GM19438 (cell line): ENCODE measurements at regions not wholly inside any gene's neighbourhood (a gene's known extent, or its start where the extent isn't known, plus 50 kb on each side); places are given as distances from the start of the nearest gene placed in this dataset.
"Not testable (repeated sequence)": the region's sequence is repeated elsewhere in the genome, so short reads cannot be mapped to it uniquely, and the experiment has no call there.

Source experiments
- ATAC-seq: cut with Tn5 transposase; IDR thresholded peaks from one replicate; pipeline ENCODE4 v1.9.1; 2021; ENCODE audit warnings: low read depth; ENCODE audit not compliant: unreplicated experiment

DNA sequence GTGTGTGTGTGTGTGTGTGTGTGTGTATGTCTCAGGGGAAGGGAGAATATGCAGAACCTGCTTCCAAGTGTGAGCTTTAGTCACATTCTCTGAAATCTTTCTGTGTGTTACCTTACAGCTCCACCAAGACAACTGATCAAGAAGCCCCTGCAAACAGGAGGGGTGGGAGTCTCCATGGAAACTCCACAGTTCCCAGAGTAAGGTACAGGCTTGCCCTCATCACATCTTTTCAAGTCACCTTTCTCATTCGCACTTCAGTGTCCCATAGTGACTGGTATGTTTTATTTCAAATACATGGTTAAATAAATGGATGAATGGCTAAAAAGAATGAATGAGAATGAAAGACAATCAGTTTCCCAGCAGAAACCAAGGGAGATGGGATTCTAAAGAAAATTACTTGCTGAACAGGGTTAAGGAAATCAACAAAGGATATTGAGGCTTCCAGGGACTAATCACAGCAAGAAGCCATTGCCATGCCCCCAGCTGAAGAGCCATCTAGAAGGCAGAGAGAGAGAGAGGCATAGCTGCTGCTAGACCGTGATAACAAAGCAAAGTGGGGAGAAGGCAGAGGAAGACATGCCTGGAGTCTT is 987.2 kb upstream of the CELF4 start:
- ATAC-seq = no peak

DNA sequence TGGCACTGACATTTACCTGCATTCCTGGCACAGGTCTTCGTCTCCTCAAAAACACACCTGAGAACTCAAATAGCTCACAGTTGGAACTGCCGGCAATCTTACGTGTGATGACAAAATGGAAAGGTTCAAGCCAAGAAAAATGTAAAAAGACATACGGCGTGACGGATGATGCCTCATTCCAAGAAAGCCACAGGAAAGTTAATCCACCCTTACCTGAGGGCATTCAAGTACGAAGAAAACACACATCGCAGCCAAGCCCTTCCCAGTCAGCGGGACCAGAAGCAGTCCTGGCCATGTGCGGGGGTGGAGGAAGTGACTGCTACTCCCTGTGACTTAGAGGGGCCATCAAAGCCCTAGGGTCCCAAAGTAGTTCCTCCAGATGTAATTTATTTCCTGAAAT is 986.3 kb upstream of the CELF4 start:
- no peak for ATAC-seq

DNA sequence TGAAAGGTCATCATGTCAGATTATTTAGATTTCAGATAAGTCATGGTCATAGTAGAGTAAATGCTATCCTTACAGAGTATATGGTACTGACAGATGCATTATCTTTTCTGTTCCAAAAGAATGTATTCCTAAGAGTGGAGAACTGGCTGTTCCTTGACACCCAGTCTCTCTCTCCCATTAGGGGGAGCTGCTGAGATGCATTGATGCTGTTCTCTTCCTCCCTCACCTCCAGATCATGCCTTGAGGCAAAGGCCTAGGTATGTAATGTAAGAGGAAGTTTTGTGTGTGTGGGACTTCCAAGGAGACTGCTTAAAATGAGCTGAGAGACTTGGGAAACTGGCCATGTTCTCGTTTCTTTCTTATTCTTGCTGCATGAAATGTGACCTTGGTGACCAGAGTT is 979.5 kb upstream of the CELF4 start:
- no peak for ATAC-seq

DNA sequence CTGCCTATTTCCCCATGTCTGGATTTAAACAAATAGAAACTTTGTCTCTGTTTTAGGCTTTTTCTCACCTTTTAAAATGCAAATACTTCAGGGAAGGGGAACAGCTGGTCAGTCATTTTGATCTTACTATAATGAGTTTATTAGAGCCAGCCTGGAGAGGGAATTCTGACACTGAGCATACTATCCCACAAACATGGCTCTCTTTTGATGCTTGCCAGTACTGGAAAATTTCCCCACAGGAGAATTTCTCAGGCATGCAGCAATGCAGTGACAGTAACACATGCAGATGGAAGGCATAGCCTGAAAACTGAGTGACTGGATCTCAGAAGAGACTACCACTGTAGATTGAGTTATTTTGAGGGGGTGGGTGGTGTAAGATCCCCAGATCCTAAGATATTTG is 974.3 kb upstream of the CELF4 start:
- no peak for ATAC-seq

DNA sequence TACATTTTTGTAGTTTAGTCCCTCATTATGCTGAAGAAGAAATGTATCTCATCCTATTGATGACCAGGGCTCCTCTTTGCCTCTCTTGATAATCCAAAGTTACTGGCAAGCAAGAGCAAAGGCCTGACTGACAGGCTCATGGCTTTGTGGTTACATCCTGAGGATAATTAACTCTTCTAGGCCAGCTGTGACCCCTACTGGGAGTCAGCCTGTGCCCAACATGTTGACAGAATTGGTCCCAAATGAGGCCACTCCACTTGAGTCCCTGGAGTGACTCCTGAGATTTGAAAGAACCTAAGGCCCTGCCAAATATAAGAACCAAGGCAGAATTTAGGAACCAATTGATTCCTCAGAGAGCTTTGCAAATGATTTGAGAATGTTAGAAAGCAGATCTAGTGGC is 973.8 kb upstream of the CELF4 start:
- ATAC-seq = no peak

DNA sequence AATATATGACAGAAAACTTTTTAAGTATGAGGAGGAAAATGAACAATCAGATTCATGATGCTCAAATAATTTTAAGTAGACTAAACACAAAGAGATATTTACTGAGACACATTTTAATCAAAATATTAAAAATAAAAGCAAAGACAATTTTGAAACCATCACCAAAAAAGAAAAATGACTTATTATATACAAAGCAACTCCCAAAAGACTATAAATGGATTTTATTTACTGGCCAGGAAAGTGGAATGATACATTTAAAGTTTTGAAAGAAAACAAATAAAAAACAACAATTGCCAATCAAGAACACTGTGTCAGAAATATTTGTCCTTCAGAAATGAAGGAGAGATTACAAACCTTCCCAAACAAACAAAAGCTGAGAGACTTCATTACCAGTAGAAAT is 968.5 kb upstream of the CELF4 start:
- no peak for ATAC-seq

DNA sequence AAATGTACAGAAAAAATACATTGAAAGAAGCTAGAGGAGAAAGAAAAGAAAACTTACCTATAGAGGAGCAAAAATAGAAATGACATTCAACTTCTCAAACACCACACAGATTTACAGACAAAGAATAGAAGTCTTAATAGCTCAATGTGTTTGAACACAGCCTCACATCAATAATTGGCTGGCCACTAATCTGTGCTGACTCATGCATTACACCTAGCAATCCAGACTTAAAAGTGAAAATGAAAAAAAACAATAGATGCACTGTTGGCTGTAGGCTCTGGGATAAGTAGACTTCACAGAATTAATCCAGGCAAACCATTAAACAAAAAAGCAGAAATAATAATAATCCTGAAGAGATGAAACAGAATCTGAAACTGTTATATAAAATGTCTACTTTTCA is 961.3 kb upstream of the CELF4 start:
- no peak for ATAC-seq

DNA sequence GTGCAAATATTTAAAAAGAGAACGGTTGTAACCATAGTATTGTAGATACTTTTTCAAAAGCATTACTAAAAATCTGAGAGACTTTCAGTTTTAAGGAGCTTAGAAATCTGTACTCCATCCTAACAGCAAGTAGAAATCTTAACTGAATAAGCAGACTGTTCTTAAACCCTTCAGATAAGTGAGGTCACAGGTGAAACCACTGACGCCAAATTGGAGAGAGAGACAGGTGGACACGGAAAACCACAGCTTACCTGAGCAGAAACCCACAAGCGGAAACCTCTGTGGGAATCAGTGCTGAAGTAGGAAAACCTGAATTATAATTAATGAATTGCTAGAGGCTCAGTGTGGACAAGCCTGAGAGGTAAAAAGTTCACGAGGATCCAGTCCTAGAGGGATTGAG is 959.4 kb upstream of the CELF4 start:
- ATAC-seq = no peak

DNA sequence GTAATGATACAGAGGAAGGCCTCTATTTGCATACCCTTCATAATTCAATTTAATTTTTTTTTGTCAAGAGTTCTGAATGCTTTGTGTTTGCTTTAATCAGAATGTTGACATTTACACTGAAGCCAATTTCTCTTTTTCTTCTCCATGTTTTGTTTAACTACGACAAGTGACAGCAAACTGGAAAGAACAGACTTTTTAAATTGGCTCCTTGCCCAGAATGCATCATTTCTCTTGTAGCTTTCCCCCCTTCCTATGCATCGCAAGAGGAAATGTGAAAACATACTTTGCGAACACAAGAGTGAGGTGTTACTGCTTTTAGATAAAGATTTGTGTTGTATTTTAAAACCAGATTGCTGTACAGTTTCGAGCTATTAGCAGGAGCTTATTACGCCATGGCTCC is 955.2 kb upstream of the CELF4 start:
- ATAC-seq = no peak

DNA sequence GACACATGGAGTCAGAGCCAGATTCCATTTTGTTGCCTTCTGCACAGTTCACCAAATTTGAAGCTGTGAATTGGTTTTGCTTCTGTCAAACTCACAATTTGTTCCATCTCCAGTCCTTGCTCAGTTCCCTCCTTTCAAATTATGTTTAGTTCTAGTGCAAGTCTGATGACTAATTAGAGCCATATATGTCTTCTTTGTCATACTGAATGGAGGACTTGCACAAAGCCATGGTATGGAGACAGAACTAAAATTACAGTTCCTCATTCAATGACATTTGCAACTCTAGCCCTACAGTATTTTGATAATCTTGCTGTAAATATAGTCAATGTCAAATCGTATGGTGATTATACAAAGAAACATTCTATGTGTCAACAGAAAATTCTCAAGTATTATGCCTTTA is 936.9 kb upstream of the CELF4 start:
- no peak for ATAC-seq

DNA sequence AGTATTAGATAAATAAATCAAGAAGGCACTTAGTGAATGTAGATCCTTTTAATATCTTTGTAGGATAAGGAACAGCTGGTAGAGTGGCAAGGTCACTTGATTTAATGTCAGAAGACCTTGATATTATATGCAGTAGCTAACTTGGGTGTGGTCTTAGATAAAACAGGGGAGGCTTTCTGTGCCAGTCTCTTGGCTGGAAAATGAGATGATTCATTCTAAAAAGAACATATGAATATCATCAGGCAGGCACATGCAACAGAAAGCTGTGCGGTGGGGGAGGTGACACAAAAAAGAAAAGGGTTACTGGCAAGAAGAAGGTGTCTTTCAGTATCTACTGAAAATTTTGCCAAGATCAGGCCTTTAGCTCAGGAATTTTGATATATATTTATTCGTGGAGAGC is 931.7 kb upstream of the CELF4 start:
- no peak for ATAC-seq

DNA sequence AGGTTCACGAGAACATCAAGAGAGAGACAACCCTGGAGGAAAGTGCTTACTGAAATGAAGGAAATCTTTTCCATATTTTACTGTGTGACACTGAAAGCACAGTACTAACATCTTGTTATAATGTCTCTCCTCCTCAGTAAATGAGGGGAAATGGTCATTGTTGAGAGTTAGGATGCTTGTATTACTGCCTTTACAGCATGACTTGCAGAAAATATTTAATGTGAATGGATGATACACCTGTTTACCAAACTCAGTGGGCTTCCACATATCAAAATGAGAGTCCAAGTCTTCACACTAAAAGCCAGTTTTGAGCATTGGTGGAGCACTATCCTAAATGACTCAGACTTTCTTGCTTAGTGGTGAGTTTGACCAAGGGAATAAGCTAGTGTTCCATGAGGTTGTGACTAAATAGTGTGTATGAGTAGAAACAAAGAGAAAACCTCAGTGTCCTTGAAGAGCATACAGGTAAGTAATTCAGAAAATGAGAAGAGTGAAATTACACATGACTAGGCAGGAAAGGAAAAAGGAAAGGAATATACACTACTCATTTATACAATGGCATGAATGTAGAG is 930.7 kb upstream of the CELF4 start:
- ATAC-seq = no peak

DNA sequence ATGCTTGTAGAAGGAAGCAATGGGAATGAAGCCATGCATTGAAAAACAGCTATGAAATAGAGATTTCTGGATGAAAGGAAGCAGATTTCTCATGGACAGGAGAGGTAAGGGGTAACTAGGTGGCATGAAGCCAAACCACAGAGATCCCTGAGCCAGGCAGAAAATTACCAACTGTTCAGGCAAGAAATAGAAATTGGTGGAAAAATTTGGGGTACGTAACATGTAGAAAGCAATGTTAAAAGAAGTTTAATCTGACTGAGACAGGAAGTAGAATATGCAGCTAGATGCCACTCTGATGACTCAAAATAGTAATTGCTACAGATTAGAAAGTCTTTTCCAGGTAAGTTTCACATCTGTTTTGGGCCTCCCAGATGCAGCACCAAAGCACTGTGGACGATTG is 928.5 kb upstream of the CELF4 start:
- no peak for ATAC-seq

DNA sequence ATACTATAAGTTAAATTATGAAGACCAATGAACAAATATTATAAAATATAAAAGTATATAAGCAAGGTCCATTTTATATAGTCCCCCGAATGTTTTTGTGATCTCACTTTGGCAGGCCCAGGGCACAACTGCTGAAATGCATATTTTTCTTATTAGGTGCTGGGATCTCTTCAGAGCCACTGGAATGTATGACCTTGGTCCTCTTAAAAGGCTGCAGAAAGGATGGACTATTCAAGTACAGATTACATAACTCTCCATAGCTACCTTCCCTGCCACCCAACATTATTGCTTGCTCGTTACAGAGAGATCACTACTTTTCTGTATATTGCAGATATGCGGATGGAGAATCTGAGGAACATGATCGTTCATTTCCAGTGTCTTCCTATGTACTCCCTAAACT is 925.6 kb upstream of the CELF4 start:
- no peak for ATAC-seq

DNA sequence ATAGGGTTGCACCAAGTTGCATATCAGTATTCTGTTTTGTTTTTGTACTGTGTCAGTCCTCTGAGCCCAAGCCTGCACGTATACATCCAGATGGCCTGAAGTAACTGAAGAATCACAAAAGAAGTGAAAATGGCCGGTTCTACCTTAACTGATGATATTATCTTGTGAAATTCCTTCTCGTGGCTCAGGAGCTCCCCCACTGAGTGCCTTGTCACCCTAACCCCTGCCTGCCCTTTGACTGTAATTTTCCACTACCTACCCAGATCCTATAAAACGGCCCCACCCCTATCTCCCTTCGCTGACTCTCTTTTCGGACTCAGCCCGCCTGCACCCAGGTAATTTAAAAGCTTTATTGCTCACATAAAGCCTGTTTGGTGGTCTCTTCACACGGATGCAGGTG is 924.1 kb upstream of the CELF4 start:
- ATAC-seq = not testable (repeated sequence)

DNA sequence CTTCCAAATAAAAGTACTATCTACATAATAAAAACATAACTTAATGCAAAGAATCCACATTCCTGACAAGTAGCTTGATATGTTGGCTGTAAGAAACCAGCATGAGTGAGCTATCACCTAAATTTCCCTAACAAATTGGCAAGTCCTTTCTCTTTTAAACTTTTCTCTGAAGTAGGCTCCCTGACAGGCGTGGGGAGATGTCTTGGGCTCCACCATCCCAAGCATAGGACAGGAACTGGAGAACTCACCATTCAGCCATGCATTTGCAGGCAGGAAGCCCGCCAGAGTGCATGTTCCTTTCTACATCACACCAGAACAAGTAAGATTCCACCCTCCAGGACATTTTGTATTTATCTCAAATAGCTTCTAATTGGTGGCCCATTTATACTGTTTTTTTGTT is 921.9 kb upstream of the CELF4 start:
- ATAC-seq = no peak

DNA sequence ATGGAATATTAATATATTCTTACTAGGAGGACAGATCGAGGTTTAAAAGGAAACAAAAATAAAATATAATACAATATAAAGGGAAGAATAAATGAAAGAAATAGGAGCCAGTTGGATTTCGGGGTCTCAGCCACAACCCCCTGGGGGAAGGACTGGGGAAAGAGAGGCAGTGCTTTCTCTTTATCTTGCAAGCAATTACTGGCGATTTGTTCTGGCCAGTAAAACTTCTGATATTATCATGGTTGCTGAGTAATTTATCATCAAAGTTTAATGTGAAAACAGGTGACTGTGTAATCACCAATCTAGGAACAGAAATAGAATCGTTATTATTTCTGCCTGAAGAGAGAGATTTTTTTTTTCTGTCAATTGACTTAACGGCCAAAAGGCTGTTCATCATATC is 917.7 kb upstream of the CELF4 start:
- no peak for ATAC-seq

DNA sequence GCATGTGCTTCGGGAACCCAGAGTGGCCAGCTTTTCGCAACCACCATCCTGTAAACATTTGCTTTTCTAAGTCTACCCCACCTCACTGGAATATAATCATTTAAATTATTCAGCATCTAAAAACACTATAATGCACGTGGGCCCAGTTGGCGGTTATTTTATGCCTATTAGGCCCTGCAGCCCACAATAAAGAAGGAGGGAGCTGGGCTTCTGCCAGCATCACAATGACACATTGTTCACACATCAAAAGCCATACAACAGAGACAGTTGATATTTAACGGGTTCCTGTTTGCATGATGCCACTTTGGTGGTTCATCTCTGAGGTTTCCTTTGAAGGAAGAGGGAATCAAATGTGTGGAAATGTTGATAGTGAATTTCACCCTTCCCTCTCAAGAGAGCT is 916.0 kb upstream of the CELF4 start:
- no peak for ATAC-seq

DNA sequence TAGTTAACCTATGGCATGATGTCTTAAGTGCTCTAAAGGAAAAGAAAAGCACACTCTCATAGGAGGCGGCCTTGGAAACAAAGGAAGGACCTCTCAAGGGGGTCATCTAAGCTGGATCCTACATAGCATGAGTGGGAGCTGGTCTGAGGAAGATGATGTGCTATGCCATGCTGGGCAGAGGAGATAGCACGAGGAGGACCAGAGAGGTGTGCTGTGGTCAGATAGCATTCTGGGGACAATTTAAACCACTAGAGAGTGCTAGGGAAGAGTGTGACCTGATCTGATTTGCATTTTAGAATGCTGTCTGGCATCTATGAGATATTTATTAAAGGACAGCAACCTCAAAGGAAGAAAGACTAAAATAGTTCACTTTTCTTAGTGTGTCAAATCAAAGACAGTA is 910.1 kb upstream of the CELF4 start:
- ATAC-seq = no peak

DNA sequence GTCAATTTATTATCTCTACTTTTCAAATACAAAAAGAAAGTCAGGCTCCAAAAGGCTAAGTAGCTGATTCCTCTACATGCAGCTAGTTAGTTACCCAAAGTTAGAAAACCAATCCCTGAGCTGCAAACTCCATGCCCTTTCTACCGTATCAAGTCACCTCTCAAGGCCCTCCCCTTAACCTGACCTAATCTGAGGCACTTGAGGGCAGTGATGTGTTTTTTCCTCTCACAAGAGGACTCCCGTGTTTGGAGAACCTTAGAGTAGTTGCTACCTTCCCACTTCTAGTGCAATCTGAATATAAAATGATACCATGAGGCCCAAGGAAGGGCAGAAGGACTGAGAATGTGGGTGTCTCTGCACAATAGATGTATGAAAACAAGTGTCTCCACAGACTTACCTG is 907.9 kb upstream of the CELF4 start:
- no peak for ATAC-seq

DNA sequence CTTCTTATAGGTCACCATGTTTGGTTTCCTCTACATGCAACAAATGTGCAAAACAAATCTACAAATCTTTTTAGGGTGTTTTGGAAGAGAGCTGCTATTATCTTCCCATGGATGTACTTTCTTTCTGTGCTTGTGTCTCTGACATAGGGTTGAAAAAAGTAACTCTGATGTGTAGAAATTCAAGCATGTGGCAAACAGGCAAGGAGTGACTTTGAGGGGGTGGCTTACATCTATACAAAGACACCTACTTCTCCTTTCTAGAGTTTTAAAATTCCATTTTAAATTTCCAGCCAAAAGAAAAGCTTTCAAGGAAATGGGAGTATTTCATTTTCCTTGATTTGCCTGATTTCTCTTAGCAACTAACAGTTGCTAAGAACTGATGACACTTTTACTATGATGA is 904.8 kb upstream of the CELF4 start:
- no peak for ATAC-seq

DNA sequence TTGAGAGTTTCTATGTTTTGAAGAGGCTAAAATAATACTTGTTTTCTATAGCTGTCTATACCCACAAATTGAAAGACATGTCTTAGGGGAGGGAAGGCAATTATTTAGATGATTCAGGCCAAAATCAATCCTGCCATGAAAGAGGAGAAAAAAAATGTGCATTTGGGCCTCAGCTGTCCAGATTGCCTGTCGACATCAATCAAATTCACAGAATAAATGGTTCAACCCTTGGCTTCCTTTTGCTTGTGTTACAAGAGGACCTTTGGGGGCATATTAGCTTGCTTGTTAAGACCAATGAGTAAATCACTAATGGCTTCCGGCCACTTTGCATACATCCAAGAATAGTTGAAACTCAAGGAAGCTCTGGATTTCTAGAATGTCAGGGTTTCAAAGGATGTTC is 900.8 kb upstream of the CELF4 start:
- ATAC-seq = no peak

DNA sequence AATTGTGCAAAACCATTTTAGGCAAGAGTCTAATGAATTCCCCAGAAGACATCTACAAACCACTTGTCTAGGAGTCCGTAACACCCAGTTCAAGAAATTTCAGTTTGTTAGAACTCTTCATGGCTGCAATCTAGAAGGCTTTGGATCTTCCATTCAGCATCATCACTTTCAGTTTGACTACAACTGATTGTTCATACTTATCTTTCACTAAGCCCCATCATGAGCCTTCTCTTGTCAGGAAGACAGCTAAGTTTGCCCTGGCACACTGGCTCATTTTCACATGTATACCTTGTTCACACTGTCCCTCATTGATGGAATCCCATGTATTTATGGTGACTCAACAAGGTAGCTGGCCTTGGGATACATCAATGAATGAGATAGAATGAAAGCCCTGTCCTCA is 898.4 kb upstream of the CELF4 start:
- no peak for ATAC-seq
